GM12878 (cell line): ENCODE measurements at regions not wholly inside any gene's neighbourhood (a gene's known extent, or its start where the extent isn't known, plus 50 kb on each side); places are given as distances from the start of the nearest gene placed in this dataset.

Experiments
- ATAC-seq: fragments of 200-7000 bp; cut with Tn5 transposase; 3 replicates; pipeline ENCODE4 v1.9.1; 2020; ENCODE audit warnings: mild to moderate bottlenecking, moderate library complexity
- BruUV-seq: library from RNA; stranded (reverse); fragments of 400-500 nt; replicated peaks from 2 replicates; lab custom pipeline; 2021; lab: Mats Ljungman, UMichigan
- CTCF ChIA-PET: fragments of 300-600 bp; sonication (Branson Sonifier 250); formaldehyde crosslinking; extraction: SDS; loops from one replicate; lab custom pipeline; 2021; ENCODE audit warnings: inconsistent platforms; lab: Yijun Ruan, JAX
- POLR2A ChIA-PET: fragments of 350-600 bp; formaldehyde crosslinking; extraction: SDS; loops from one replicate; lab custom pipeline; 2021; ENCODE audit warnings: inconsistent platforms; lab: Charles Lee
- RAD21 ChIA-PET: fragments of 300-600 bp; sonication (Branson Sonifier 250); formaldehyde crosslinking; loops from one replicate; lab custom pipeline; 2023; ENCODE audit warnings: antibody characterized with exemption; ENCODE audit not compliant: unreplicated experiment; lab: Charles Lee
- SMC1A ChIA-PET: fragments of 300-600 bp; sonication (Branson Sonifier 250); formaldehyde crosslinking; loops from one replicate; lab custom pipeline; 2023; ENCODE audit not compliant: unreplicated experiment, uncharacterized antibody; lab: Charles Lee
- DNase-seq: peaks from one replicate; pipeline ENCODE4 v3.0.0-alpha.2; 2011; ENCODE audit warnings: low read depth, low spot score
- FAIRE-seq: peaks from 3 replicates; lab custom pipeline; 2011; peaks lifted over from hg19 to GRCh38; lab: Jason Lieb, UNC
- H2AFZ ChIP-seq: 2 replicates; pipeline ENCODE4 v1.6.0; 2011; ENCODE audit warnings: low read depth, low read length, control low read depth; ENCODE audit not compliant: control insufficient read depth
- H3K27ac ChIP-seq: 2 replicates; pipeline ENCODE4 v1.5.1; 2011; ENCODE audit warnings: control low read depth; ENCODE audit not compliant: control insufficient read depth, insufficient read depth
- H3K27me3 ChIP-seq, 2 experiments: replicated peaks in 1 of 2; 2 replicates each; pipeline versions ENCODE4 v1.6.0 to v1.6.1; 2011; ENCODE audit warnings: low read length in 1 of 2; ENCODE audit not compliant: control insufficient read depth in 2 of 2, insufficient read depth in 2 of 2
- H3K36me3 ChIP-seq, 2 experiments: 2 replicates each; pipeline ENCODE4 v1.5.1; 2011; ENCODE audit warnings: low read length in 1 of 2; ENCODE audit not compliant: control insufficient read depth in 2 of 2, insufficient read depth in 2 of 2
- H3K4me1 ChIP-seq: 2 replicates; pipeline ENCODE4 v1.6.1; 2011; ENCODE audit warnings: mild to moderate bottlenecking, low read length, moderate library complexity, mixed read lengths; ENCODE audit not compliant: control insufficient read depth, insufficient read depth
- H3K4me2 ChIP-seq: 2 replicates; pipeline ENCODE4 v1.6.0; 2011; ENCODE audit warnings: control low read depth; ENCODE audit not compliant: control insufficient read depth, insufficient read depth
- H3K4me3 ChIP-seq: fragments of 200-600 bp; sonication (generic); 2 replicates; pipeline ENCODE4 v1.5.1; 2016
- H3K79me2 ChIP-seq: 2 replicates; pipeline ENCODE4 v1.6.0; 2011; ENCODE audit warnings: low read length; ENCODE audit not compliant: control insufficient read depth, insufficient read depth
- H3K9ac ChIP-seq: 2 replicates; pipeline ENCODE4 v1.8.0; 2011; ENCODE audit warnings: low read length, control low read depth, mixed read lengths; ENCODE audit not compliant: control insufficient read depth, insufficient read depth
- H3K9me3 ChIP-seq: replicated peaks from 3 replicates; pipeline ENCODE4 v1.5.1; 2011; ENCODE audit warnings: mild to moderate bottlenecking, low read length; ENCODE audit not compliant: control insufficient read depth, insufficient read depth
- H4K20me1 ChIP-seq: 2 replicates; pipeline ENCODE4 v1.6.0; 2011; ENCODE audit not compliant: control insufficient read depth, insufficient read depth
- ESRRA ChIP-seq: IDR thresholded peaks from 2 replicates; pipeline ENCODE4 v1.6.1; 2012; ENCODE audit warnings: mild to moderate bottlenecking, low read length, improper control_type of control experiment
- IKZF1 ChIP-seq: fragments of 450-650 bp; conservative IDR thresholded peaks from 2 replicates; pipeline ENCODE4 v1.6.1; 2017; ENCODE audit warnings: antibody characterized with exemption, mild to moderate bottlenecking
- LARP7 ChIP-seq: fragments of 450-650 bp; IDR thresholded peaks from 2 replicates; pipeline ENCODE4 v1.6.1; 2017; ENCODE audit warnings: mild to moderate bottlenecking
- MEF2A ChIP-seq: IDR thresholded peaks from 2 replicates; pipeline ENCODE4 v1.6.1; 2011; ENCODE audit warnings: low read depth, mild to moderate bottlenecking, low read length, moderate library complexity; ENCODE audit not compliant: insufficient read depth
- MTA2 ChIP-seq: fragments of 450-650 bp; IDR thresholded peaks from 2 replicates; pipeline ENCODE4 v1.6.1; 2016; ENCODE audit warnings: low read depth, mild to moderate bottlenecking, moderate library complexity
- NFYB ChIP-seq: IDR thresholded peaks from 2 replicates; pipeline ENCODE4 v1.6.1; 2011; ENCODE audit warnings: low read depth, mild to moderate bottlenecking, low read length, improper control_type of control experiment, moderate library complexity; ENCODE audit not compliant: insufficient read depth
- NR2C1 ChIP-seq: fragments of 450-650 bp; IDR thresholded peaks from 2 replicates; pipeline ENCODE4 v1.6.1; 2017; ENCODE audit warnings: antibody characterized with exemption, mild to moderate bottlenecking, moderate library complexity
- RUNX3 ChIP-seq: IDR thresholded peaks from 2 replicates; pipeline ENCODE4 v1.6.1; 2012; ENCODE audit warnings: low read length, inconsistent platforms
- SMAD5 ChIP-seq: IDR thresholded peaks from 2 replicates; pipeline ENCODE4 v1.6.1; 2016; ENCODE audit warnings: antibody characterized with exemption, low read depth
- SPI1 ChIP-seq: IDR thresholded peaks from 2 replicates; pipeline ENCODE4 v1.6.1; 2011; ENCODE audit warnings: low read depth, mild to moderate bottlenecking, low read length, moderate library complexity, borderline replicate concordance; ENCODE audit not compliant: insufficient read depth
- SRF ChIP-seq, 2 experiments: IDR thresholded peaks; 2 replicates each; pipeline ENCODE4 v1.6.1; 2011; ENCODE audit warnings: low read depth in 2 of 2, low read length in 2 of 2, mild to moderate bottlenecking in 1 of 2, moderate library complexity in 1 of 2
- WGBS: methylation state at CpG from one replicate; pipeline ENCODE4 v1.1.6; 2016; ENCODE audit warnings: low lambda C conversion rate; ENCODE audit not compliant: insufficient replicate concordance, insufficient coverage; ENCODE audit errors: missing lambda C conversion rate; 5-methylcytosine and 5-hydroxymethylcytosine counted together
- in situ Hi-C: fragments of 300-500 bp; cut with MboI; formaldehyde crosslinking; loops from 9 replicates; pipeline ENCODE4 v1.14.3; 2018; ENCODE audit warnings: mixed read lengths
- intact Hi-C: fragments of 100-400 bp; cut with micrococcal nuclease; formaldehyde crosslinking; loops from one replicate; pipeline ENCODE4 v1.14.2; 2022; ENCODE audit not compliant: unreplicated experiment
- TF ChIP-seq, protein P1 (sequence below): fragments of 150-350 bp; IDR thresholded peaks from 2 replicates; pipeline ENCODE4 v1.6.1; 2016; ENCODE audit warnings: low read depth, low read length
- TF ChIP-seq, protein P2 (sequence below): fragments of 450-650 bp; formaldehyde crosslinking; IDR thresholded peaks from 2 replicates; pipeline ENCODE4 v1.4.0; 2022; ENCODE audit warnings: mild to moderate bottlenecking, moderate library complexity
- TF ChIP-seq, protein P3 (sequence below): fragments of 450-650 bp; IDR thresholded peaks from 2 replicates; pipeline ENCODE4 v1.6.1; 2016; ENCODE audit warnings: mild to moderate bottlenecking

DNA sequence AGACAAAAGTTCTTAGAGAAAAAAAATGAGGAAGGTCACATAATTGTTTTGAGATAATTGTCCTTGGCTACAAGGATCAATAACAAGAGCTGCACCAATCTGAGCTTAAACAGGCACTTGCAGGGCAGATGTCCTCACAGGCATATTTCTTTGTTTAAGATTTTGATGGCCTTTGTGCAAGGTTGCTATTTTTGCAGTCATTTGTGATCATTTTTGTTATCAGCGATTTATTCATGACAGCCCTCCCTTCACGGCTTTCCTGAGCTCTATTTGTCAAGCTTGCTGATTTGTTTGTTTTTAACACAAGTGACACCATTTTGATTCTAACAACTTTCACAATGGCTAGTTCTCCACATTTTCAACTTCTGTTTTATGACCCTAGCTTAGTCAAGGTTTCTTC is 418.6 kb upstream of the REG3G start (continued):
- TF ChIP-seq, protein P1, sequence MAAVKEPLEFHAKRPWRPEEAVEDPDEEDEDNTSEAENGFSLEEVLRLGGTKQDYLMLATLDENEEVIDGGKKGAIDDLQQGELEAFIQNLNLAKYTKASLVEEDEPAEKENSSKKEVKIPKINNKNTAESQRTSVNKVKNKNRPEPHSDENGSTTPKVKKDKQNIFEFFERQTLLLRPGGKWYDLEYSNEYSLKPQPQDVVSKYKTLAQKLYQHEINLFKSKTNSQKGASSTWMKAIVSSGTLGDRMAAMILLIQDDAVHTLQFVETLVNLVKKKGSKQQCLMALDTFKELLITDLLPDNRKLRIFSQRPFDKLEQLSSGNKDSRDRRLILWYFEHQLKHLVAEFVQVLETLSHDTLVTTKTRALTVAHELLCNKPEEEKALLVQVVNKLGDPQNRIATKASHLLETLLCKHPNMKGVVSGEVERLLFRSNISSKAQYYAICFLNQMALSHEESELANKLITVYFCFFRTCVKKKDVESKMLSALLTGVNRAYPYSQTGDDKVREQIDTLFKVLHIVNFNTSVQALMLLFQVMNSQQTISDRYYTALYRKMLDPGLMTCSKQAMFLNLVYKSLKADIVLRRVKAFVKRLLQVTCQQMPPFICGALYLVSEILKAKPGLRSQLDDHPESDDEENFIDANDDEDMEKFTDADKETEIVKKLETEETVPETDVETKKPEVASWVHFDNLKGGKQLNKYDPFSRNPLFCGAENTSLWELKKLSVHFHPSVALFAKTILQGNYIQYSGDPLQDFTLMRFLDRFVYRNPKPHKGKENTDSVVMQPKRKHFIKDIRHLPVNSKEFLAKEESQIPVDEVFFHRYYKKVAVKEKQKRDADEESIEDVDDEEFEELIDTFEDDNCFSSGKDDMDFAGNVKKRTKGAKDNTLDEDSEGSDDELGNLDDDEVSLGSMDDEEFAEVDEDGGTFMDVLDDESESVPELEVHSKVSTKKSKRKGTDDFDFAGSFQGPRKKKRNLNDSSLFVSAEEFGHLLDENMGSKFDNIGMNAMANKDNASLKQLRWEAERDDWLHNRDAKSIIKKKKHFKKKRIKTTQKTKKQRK: no peak
- TF ChIP-seq NFYB: no peak
- TF ChIP-seq, protein P2, sequence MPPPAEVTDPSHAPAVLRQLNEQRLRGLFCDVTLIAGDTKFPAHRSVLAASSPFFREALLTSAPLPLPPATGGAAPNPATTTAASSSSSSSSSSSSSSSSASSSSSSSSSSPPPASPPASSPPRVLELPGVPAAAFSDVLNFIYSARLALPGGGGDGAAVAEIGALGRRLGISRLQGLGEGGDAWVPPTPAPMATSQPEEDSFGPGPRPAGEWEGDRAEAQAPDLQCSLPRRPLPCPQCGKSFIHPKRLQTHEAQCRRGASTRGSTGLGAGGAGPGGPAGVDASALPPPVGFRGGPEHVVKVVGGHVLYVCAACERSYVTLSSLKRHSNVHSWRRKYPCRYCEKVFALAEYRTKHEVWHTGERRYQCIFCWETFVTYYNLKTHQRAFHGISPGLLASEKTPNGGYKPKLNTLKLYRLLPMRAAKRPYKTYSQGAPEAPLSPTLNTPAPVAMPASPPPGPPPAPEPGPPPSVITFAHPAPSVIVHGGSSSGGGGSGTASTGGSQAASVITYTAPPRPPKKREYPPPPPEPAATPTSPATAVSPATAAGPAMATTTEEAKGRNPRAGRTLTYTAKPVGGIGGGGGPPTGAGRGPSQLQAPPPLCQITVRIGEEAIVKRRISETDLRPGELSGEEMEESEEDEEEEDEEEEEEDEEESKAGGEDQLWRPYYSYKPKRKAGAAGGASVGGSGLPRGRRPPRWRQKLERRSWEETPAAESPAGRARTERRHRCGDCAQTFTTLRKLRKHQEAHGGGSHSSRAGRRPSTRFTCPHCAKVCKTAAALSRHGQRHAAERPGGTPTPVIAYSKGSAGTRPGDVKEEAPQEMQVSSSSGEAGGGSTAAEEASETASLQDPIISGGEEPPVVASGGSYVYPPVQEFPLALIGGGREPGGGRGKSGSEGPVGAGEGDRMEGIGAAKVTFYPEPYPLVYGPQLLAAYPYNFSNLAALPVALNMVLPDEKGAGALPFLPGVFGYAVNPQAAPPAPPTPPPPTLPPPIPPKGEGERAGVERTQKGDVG: no peak
- no peak for TF ChIP-seq NR2C1

DNA sequence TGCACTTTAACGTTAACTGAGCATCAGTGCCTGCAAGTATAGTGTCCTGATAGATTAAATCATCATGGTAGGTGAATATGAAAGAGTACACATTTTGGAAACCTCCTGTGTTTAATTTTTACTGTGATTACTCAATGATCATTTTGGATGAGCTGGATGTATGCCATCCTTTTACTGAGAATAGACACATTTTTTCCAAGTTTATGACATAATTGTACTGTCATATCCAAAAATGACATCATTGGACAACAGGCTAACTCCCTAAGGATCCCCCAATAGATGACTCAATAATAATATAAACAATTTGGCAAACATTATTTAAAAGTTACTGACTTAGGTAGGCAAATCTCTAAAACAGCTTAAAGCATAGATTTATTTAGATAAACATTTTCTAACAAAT is 410.8 kb upstream of the REG3G start:
- no peak overlapping the region for H2AFZ ChIP-seq
- no peaks in the 10 kb centered on the region for H3K79me2 ChIP-seq
- intact Hi-C loops: no loop called here
- CTCF ChIA-PET: no interaction called here
- FAIRE-seq: no peak
- in situ Hi-C loops: no loop called here
- no peaks in the 10 kb centered on the region for H4K20me1 ChIP-seq
- TF ChIP-seq IKZF1 (no peak), SMAD5 (no peak), LARP7 (no peak), MTA2 (no peak), SPI1 (no peak), ESRRA (no peak), RUNX3 (no peak), MEF2A (no peak), SRF (IDR thresholded peaks at IDR 0.05; ENCODE audit: low read depth in 2 of 2, low read length in 2 of 2) (no peak)
- TF ChIP-seq, protein P3, sequence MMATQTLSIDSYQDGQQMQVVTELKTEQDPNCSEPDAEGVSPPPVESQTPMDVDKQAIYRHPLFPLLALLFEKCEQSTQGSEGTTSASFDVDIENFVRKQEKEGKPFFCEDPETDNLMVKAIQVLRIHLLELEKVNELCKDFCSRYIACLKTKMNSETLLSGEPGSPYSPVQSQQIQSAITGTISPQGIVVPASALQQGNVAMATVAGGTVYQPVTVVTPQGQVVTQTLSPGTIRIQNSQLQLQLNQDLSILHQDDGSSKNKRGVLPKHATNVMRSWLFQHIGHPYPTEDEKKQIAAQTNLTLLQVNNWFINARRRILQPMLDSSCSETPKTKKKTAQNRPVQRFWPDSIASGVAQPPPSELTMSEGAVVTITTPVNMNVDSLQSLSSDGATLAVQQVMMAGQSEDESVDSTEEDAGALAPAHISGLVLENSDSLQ: no peak
- SMC1A ChIA-PET: no interaction called here
- H3K9me3 ChIP-seq: no peaks in the 10 kb centered on the region
- H3K4me3 ChIP-seq: no peak overlapping the region
- 0% methylated on average over 1 of the region's 1 CpG for WGBS
- H3K27ac ChIP-seq: no peak overlapping the region
- RAD21 ChIA-PET: no interaction called here
- H3K4me1 ChIP-seq: no peaks in the 10 kb centered on the region
- no peak for ATAC-seq
- POLR2A ChIA-PET: no interaction called here
- BruUV-seq: no TSS peak
- no peaks in the 10 kb centered on the region for H3K36me3 ChIP-seq
- no peak overlapping the region for H3K9ac ChIP-seq
- H3K4me2 ChIP-seq: no peak overlapping the region
- no peak for DNase-seq
- H3K27me3 ChIP-seq: no peaks in the 10 kb centered on the region
